ENCODE measurements at regions not wholly inside any gene's neighbourhood (a gene's known extent, or its start where the extent isn't known, plus 50 kb on each side); places are given as distances from the start of the nearest gene placed in this dataset.

- no peak for DNase-seq (ENCODE audit: low spot score)
- Histone ChIP-seq H3K36me3 (no peaks in the 10 kb centered on the region), H3K4me1 (ENCODE audit: control insufficient read depth in 1 of 2, low read depth in 2 of 2) (peaks cover 0 to 7% of the 10 kb centered on the region in 2 donors), H3K9me3 (no peaks in the 10 kb centered on the region), H3K27ac (no peak overlapping the region), H3K4me3 (no peak overlapping the region), H3K27me3 (replicated peaks; ENCODE audit: insufficient read depth) (no peaks in the 10 kb centered on the region)
- TF ChIP-seq, protein P1, sequence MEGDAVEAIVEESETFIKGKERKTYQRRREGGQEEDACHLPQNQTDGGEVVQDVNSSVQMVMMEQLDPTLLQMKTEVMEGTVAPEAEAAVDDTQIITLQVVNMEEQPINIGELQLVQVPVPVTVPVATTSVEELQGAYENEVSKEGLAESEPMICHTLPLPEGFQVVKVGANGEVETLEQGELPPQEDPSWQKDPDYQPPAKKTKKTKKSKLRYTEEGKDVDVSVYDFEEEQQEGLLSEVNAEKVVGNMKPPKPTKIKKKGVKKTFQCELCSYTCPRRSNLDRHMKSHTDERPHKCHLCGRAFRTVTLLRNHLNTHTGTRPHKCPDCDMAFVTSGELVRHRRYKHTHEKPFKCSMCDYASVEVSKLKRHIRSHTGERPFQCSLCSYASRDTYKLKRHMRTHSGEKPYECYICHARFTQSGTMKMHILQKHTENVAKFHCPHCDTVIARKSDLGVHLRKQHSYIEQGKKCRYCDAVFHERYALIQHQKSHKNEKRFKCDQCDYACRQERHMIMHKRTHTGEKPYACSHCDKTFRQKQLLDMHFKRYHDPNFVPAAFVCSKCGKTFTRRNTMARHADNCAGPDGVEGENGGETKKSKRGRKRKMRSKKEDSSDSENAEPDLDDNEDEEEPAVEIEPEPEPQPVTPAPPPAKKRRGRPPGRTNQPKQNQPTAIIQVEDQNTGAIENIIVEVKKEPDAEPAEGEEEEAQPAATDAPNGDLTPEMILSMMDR (IDR thresholded peaks at IDR 0.05): peak; percentile 30
- ATAC-seq (ENCODE audit: insufficient number of reproducible peaks, low FRiP score, low read depth): no peak
Observed at GRCh38 chr4:138938366-138938690, 77.3 kb upstream of the NOCT start.

DNA sequence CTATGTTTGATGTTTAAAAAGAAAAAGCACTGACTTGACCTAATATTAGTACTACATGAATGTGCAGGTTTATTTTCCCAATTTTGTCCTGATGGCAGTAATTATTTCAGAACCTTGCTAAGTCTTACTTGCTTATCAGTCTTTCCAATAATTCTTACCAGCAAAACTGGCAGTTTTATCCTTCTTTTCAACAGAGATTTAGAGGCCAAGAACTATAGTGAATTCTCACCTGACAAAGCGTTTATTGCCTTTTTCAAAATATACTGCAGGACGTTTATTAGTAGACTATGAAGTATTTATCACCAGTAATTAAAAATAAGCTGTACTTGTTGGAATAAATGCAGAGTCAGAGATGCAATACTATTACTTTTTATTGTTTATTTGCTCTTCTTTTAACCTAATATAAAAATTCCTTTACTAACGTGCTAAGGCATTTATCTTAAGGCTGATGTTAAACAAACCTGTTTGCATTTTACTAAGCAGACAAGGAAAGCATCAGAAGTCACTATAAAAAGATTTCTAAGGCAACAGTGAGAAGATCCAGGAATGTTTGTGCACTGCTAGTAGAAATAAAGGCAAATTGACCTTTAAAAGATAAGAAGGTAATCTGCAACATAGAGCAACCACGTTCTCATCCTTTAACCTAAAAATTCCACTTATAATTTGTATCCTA is 80.3 kb upstream of the NOCT start:
- no peak overlapping the region for H3K4me3 ChIP-seq
- TF ChIP-seq, protein P1 (IDR thresholded peaks at IDR 0.05): no peak
- no peak for ATAC-seq (ENCODE audit: insufficient number of reproducible peaks, low FRiP score, low read depth)

GRCh38 chr4:138927072-138927471 is 88.5 kb upstream of the NOCT start:
- TF ChIP-seq, protein P1 (IDR thresholded peaks at IDR 0.05): no peak
- ATAC-seq (ENCODE audit: insufficient number of reproducible peaks, low FRiP score, low read depth) (no peak), DNase-seq (ENCODE audit: low spot score) (no peak)
- Histone ChIP-seq H3K27ac (no peak overlapping the region), H3K4me1 (ENCODE audit: control insufficient read depth in 1 of 2, low read depth in 2 of 2) (no peaks in the 10 kb centered on the region), H3K36me3 (no peaks in the 10 kb centered on the region), H3K27me3 (replicated peaks; ENCODE audit: insufficient read depth) (no peaks in the 10 kb centered on the region), H3K4me3 (no peak overlapping the region), H3K9me3 (no peaks in the 10 kb centered on the region)

More for the DNA sequence above, 80.3 kb upstream of the NOCT start:
- Histone ChIP-seq H3K36me3 (no peaks in the 10 kb centered on the region), H3K27ac (no peak overlapping the region), H3K4me1 (ENCODE audit: control insufficient read depth in 1 of 2, low read depth in 2 of 2) (peaks cover 0 to 7% of the 10 kb centered on the region in 2 donors), H3K27me3 (replicated peaks; ENCODE audit: insufficient read depth) (no peaks in the 10 kb centered on the region), H3K9me3 (no peaks in the 10 kb centered on the region)
- no peak for DNase-seq (ENCODE audit: low spot score)

DNA sequence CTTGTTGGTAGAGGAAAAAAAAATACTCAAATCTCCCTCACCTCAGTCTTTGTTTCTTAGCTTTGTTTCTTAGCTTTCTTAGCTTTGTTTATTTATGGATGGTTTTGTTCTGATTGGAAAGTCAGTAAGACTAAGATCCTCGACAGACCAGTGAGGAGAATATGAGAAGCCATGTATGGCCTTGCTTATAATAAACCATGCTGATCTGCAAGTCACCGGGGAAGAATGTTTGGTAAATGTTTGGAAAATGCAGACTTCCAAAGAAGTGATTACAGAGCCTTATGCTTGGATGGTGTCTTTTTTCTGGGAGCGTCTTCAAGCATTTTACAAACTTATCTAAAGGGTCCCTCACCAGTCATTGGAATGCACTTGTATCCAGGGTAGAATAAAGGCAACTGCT is 90.1 kb upstream of the NOCT start:
- ATAC-seq (ENCODE audit: insufficient number of reproducible peaks, low FRiP score, low read depth) (no peak), DNase-seq (ENCODE audit: low spot score) (no peak)
- no peaks in the 10 kb centered on the region for H3K9me3 ChIP-seq
- TF ChIP-seq, protein P1 (IDR thresholded peaks at IDR 0.05): no peak
- H3K4me3 ChIP-seq: no peak overlapping the region
- no peaks in the 10 kb centered on the region for H3K27me3 ChIP-seq (replicated peaks; ENCODE audit: insufficient read depth)
- H3K36me3 ChIP-seq: no peaks in the 10 kb centered on the region
- no peaks in the 10 kb centered on the region for H3K4me1 ChIP-seq (ENCODE audit: control insufficient read depth in 1 of 2, low read depth in 2 of 2)
- no peak overlapping the region for H3K27ac ChIP-seq

GRCh38 chr4:138919094-138919936 is 96.3 kb upstream of the NOCT start:
- DNase-seq (ENCODE audit: low spot score): no peak

More at GRCh38 chr4:138919094-138919936, 96.3 kb upstream of the NOCT start:
- Histone ChIP-seq H3K36me3 (no peaks in the 10 kb centered on the region), H3K9me3 (no peaks in the 10 kb centered on the region), H3K4me1 (ENCODE audit: control insufficient read depth in 1 of 2, low read depth in 2 of 2) (peaks cover 0 to 6% of the 10 kb centered on the region in 2 donors), H3K27me3 (replicated peaks; ENCODE audit: insufficient read depth) (no peaks in the 10 kb centered on the region), H3K27ac (no peak overlapping the region), H3K4me3 (peak overlapping the region; percentile 54)
- no peak for ATAC-seq (ENCODE audit: insufficient number of reproducible peaks, low FRiP score, low read depth)
- TF ChIP-seq, protein P1 (IDR thresholded peaks at IDR 0.05): peak; percentile 27
